GM19467 (cell line): ENCODE measurements at regions not wholly inside any gene's neighbourhood (a gene's known extent, or its start where the extent isn't known, plus 50 kb on each side); places are given as distances from the start of the nearest gene placed in this dataset.
"Not testable (repeated sequence)": the region's sequence is repeated elsewhere in the genome, so short reads cannot be mapped to it uniquely, and the experiment has no call there.

Experiments used
- ATAC-seq: cut with Tn5 transposase; IDR thresholded peaks from one replicate; pipeline ENCODE4 v1.9.1; 2021; ENCODE audit warnings: mild to moderate bottlenecking, moderate library complexity; ENCODE audit not compliant: unreplicated experiment

DNA sequence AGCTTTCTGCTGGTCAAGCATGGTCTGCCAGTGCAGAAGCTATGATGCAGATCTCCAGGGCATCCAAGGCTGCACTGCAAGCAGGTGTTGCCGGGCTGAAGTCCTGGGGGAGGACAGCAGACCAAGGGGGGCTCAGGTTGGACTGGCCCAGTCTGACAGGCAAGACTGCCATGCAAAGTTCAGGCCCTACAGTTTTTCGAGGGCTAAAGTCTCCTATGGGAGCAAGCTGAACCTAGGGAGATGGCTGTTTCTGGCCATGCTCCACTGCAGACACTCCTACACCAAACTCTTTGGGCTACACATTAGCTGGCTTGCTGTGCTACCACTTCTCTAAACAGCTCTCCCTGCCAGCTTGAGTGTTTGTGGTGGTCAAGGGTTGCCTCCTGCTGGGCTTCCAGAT lies 130.0 kb upstream of the SYNCRIP start:
- no peak for ATAC-seq

DNA sequence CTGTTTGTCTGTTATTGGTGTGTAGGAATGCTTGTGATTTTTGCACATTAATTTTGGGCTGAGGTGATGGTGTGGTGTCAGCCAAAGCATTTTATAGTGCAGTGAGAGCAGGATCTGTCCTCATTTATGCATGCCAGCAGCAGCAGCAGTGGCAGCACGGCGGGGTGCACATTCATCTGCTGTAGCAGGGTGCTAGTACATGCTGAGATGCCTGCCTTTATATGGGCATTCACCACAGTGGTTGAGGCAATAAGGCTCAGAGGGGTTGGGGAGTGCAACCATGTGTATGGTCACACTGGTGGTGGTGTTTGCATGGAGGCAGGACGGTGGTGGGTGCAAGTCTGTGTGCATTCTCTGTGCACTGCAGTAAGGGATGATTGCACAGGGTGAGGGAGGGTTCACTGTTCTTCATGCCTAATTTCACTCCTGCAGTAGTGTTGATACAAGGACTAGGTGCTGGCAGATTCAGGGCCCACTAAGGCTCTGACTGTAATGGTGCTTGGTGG lies 129.3 kb upstream of the SYNCRIP start:
- ATAC-seq = no peak

DNA sequence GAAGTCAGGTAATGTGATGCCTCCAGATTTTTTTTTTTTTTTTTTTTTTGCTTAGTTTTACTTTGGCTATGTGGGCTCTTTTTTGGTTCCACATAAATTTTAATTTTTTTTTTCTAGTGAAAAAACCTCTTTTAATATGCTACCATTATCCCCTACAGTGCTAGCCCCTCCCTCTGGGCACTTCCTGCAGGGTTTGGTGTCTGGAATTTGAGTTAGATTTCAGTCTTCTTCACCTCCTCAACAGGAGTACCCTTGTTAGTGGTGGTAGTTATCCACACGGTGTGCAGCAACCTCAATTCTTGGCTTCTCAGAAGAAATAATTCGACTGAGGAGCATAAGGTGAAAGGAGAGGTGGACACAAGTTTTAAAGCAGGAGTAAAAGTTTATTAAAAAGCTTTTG lies 128.8 kb upstream of the SYNCRIP start:
- no peak for ATAC-seq

DNA sequence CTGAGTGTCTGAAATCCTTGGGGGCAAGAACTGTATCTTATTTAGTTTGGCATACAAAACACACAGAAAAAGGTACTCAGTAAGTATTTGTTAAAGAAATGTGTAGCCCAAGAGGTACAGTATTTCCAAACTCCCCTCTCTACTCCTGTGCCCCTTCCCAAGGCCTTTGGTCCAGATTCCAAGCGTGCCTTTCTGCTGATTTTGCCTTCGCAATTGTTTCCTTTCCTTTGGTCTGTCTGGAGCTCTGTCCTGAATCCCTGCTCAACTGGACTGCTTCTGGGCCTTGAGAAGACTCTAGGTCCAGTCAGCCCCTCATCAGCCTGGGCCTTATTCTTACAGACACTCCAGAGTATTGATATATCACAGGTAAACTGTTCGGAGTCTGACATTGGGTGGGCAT lies 122.2 kb upstream of the SYNCRIP start:
- no peak for ATAC-seq

DNA sequence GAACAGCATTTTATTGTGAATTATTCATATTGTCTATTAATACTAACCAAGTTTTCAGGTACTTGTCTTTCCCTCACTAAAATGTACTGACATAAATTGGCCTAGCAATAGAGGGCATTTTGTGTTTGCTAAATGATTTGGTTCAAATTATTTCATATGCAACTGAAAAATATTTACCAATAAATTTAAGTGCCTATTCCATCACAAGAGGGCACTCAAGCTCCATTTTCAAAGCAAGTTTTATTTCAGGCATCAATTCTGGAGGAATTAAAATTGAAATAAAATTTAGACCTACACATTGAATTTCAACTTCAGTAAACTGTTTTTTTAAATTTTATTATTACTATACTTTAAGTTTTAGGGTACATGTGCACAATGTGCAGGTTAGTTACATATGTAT lies 114.3 kb upstream of the SYNCRIP start:
- no peak for ATAC-seq

DNA sequence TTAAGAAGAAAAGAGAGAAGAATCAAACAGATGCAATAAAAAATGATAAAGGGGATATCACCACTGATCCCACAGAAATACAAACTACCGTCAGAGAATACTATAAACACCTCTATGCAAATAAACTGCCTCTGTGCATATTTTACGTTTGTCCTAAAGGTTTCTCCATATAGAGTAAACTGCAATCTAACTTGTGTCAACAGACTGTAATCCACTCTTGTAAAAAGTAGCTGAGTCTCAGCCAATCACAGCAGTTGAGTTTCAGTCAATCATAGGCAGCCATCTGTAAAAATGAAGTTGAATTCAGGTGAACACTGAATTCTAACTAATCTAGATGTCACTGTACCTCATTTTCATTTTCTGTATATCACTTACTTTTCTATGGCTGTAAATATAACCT lies 112.2 kb upstream of the SYNCRIP start:
- ATAC-seq = no peak

DNA sequence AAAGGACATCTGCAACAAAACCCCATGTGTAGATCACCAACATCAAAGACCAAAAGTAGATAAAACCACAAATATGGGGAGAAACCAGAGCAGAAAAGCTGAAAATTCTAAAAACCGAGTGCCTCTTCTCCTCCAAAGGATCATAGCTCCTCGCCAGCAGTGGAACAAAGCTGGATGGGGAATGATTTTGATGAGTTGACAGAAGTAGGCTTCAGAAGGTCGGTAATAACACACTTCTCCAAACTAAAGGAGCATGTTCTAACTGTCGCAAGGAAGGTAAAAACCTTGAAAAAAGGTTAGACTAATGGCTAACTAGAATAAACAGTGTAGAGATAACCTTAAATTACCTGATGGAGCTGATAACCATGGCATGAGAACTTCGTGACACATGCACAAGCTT lies 109.9 kb upstream of the SYNCRIP start:
- ATAC-seq = no peak

DNA sequence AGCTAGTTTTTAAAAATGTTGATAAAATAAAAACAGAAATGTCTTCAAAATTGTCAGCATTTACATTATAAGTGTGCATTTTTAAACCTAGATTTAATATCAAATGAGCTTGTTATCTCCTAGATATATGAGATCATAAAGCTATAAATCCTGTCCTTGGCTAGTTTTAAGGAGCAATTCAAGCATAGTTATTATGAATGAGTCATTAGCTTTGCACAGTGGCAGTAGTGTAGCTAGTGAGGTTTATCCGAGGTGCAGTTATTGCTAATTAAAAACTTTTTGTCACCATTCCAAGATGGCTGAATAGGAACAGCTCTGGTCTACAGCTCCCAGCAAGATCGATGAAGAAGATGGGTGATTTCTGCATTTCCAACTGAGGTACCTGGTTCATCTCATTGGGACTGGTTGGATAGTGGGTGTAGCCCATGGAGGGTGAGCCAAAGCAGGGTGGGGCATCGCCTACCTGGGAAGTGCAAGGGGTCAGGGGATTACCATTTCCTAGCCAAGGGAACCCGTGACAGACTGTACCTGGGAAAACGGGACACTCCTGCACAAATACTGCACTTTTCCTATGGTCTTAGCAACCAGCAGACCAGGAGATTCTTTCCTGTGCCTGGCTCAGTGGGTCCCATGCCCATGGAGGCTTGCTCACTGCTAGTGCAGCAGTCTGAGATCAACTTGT lies 108.8 kb upstream of the SYNCRIP start:
- ATAC-seq = no peak

DNA sequence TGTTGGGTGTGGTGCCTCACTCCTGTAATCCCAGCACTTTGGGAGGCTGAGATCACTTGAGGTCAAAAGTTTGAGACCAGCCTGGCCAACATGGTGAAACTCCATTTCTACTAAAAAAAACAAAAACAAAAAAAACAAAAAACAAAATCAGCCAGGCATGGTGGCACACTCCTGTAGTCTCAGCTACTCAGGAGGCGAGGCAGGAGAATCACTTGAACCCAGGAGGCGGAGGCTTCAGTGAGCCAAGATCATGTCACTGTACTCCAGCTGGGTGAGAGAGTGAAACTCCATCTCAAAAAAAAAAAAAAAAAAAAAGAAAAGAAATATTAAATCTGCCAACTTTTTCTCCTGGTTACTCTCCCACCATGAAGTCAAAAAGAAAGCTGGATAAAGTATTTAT lies 107.5 kb upstream of the SYNCRIP start:
- ATAC-seq = not testable (repeated sequence)

DNA sequence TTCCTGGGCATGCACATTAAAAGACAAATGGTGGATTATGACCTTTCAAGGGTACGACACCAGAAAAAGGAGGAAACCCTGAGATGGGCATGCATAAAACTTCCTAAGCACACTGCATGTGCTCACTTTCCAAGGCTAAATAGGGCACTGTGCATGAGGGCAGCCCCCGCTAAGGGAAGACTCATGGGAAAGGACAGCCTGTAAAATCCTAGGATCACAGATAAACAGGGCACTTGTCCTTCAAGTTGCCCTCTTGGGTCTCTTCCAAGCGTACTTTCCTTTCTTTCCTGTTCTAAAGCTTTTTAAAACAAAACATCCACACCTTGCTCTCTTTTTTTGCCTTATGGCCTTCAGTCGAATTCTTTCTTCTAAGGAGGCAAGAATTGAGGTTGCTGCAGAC lies 106.5 kb upstream of the SYNCRIP start:
- ATAC-seq = no peak

DNA sequence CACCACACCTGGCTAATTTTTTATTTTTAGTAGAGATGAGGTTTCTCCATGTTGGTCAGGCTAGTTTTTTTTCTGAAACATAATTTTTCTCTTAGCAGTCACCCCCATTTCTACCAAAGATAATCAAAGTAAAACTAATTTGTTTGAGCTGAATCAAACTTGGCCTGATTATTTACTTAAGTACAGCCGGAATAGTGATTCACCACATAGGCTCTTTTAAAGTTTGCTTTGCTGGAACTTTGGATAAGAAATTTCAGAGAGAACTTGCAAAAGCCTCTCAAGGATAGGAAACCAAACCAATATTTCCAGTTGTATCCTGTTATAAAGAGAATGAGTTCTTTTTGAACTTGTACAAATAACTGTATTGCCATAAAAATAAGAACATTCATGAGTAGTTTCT lies 105.0 kb upstream of the SYNCRIP start:
- ATAC-seq = no peak

DNA sequence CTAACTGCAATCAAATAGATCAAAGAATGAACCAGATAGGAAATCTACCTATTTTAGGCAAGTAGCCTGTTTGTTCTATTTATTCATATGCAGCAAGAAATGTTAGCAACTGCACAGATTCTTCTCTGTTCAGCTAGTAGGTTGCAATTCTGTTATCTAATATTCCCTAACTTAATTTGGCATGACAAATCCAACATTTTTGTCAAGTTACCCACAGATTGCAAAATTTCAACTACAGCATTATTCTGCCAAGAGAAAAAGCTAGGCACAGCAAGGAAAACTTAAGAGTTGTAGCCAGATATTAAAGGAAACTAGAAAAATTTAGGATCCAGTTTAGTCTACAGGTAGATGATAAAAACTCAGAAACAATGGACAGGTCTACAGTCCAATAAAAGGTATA lies 104.4 kb upstream of the SYNCRIP start:
- no peak for ATAC-seq

DNA sequence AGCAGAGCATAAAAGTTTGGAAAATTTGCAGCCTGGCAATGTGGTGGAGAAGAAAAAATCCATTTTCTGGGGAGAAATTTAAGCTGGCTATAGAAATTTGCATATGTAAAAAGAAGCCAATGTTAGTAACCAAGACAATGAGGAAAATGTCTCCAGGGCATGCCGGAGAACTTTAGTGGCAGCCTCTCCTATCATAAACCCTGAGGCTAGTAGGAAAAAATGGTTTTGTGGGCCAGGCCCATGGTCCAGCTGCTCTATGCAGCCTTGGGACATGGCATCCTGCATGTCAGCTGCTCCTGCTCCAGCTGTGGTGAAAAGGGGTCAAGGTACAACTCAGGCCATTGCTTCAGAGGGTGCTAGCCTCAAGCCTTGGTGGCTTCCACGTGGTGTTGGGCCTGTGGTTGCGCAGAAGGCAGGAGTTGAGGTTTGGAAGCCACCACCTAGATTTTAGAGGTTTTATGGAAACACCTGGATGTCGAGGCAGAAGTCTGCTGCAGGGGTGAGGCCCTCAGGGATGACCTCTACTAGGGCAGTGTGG lies 101.8 kb upstream of the SYNCRIP start:
- ATAC-seq = no peak

DNA sequence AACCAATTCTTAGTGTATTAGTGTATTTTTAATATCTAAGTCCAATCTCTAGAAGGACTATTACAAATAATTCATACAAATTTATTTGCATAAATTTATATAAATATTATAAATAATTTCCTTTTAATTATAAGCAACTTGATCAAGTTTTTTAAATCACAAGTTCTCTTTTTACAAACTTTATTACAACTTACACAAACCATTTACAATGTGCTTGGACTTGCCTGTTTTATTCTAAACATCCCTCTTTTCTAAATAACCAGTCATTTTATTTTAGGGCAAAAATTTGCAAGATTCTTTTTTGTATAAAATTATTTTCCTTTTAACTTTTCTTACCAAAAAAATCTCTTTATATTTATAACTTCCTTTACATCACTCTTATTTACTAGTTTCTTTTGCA lies 83.5 kb upstream of the SYNCRIP start:
- no peak for ATAC-seq

DNA sequence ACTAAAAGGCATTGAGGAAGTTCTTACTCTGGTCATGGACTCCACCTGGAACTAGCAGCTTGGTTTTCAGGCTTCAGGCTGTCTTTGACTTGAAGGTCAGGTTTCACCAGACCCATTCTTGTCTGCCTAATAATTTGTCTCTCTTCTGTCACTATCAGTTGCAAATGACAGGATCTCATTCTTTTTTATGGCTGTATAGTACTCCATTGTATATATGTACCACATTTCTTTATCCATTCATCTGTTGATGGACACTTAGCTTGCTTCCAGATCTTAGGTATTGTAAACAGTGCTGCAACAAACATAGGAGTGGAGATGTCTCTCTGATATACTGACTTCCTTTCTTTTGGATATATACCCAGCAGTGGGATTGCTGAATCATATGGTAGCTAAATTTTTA lies 73.1 kb upstream of the SYNCRIP start:
- ATAC-seq = no peak

DNA sequence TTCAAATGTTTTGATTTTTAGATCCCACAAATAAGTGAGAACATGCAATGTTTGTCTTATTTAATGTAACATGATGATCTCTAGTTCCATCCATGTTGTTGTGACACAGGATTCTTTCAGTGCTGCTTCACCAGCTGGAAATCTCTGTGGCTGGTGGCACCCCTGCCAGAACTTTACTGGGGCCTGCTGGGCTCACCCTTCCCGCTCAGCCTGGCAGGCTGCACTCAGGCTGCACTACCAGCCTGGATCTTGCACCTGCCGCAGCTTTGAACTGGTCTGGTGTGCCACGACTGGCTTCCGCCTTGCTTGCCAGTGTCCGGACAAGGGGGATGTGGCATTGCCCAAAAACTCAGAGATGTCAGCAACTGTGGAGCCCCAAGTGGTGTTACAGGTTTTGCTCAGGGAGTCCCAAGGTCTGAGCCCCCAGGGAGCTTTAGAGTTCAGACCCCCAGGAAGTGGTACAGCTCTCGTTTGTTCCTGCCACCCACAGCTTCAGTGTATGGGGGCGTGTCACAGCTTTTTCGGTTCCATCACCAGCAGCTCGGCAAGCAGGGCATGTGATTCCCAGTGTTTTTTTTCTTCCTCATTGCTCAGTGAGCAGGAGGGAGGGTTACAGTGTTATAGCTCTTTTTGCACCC lies 72.3 kb upstream of the SYNCRIP start:
- no peak for ATAC-seq

DNA sequence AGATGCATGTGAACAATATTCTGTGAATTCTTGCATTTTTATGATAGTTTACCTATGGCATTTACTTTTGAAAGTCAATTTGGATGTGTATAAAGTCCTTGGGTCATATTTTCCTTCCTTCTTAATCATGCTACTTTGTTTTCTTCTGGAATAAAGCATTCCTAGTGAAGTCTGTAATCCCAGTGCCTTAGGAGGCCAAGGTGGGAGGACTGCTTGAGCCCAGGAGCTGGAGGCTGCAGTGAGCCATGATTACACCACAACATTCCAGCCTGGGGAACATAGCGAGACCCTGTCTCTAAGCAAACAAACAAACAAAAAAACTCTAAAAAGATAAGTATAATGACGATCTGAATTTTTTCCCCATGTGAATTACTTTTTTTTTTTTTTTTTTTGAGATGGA lies 69.7 kb upstream of the SYNCRIP start:
- ATAC-seq = no peak

DNA sequence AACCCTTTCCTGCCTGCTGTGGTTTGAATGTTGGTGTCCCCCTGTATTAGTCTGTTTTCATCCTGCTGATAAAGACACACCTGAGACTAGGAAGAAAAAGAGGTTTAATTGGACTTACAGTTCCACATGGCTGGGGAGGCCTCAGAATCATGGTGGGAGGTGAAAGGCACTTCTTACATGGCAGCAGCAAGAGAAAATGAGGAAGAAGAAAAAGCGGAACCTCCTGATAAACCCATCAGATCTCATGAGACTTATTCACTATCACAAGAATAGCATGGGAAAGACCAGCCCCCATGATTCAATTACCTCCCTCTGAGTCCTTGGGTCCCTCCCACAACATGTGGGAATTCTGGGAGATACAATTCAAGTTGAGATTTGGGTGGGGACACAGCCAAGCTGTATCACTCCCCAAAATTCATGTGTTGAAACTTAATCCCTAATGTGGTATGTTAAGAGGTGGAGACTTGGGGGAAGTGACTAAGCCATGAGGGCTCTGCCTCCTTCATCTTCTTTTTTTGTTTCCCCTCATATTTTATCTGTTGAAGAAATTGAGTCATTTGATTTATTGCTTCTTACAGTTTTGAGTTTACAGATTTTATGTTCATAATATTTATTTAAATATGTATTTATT lies 64.9 kb upstream of the SYNCRIP start:
- ATAC-seq = not testable (repeated sequence)

DNA sequence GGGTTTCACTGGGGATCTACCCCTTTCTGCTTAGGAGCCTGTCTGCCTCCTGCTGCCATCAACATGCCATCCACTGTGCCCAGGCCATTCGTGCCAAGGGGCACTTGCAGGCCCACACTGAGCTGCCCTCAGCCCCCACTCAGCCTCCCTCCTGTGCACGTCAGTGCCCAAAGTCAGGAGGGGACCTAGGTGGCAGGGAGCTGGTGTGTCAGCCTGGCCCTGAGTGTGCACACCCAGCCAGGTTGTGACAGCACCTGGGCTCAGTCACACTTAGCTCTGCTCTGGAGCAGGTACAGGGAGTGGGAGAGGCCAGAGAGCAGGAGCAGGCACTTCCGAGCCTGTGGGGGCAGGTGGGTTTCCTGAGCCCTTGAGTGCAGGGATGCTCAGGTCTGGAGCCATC lies 63.6 kb upstream of the SYNCRIP start:
- no peak for ATAC-seq

DNA sequence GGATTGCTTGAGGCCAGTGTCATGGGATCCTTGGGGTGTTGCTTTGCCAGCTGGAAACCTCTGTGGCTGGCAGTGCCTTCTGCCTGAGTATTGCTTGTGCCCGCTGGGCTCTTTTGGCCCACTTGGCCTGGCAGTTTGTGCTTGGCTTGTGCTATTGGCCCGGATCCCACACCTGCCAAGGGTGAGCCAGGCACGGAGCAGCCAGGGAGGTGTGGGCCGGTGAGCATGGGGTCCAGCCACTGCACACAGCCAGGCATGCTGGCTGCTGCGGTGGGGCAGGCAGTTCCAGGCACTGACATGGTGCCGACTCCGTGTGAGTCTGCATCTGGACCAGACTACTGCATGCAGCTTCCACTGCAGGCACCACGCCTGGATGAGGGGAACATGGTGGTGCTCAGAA lies 62.5 kb upstream of the SYNCRIP start:
- ATAC-seq = no peak

DNA sequence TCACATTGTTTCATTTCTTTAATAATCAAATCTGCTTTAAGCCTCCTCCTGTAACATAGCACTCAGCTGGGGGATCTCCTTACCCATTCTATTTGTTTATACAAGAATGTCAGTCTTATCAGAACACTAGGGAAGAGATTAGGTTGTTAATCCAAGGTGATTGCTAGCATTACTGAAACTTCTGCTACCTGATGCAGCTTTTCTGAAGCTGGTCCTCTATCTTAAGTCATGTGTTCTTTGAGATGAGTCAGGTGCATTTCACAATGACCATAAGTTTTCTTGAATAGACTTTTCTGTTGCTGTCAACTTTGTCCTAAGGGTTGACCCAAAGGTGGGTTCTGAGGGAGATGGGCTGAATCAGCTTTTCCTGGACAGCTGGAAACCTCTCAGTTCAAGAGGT lies 60.7 kb upstream of the SYNCRIP start:
- no peak for ATAC-seq
